IMR-90 (cell line): ENCODE measurements at regions not wholly inside any gene's neighbourhood (a gene's known extent, or its start where the extent isn't known, plus 50 kb on each side); places are given as distances from the start of the nearest gene placed in this dataset.

Source experiments
- ATAC-seq: fragments of 200-7000 bp; cut with Tn5 transposase; 2 replicates; pipeline ENCODE4 v1.9.1; 2020; ENCODE audit warnings: low read depth, mild to moderate bottlenecking, moderate library complexity
- BruUV-seq: library from RNA; stranded (reverse); fragments of 400-500 nt; replicated peaks from 2 replicates; lab custom pipeline; 2021; lab: Mats Ljungman, UMichigan
- CTCF ChIA-PET: fragments of 300-600 bp; formaldehyde crosslinking; extraction: SDS; loops from one replicate; lab custom pipeline; 2021; ENCODE audit warnings: antibody characterized with exemption; lab: Yijun Ruan, JAX
- POLR2A ChIA-PET: fragments of 300-600 bp; sonication (Branson Sonifier 250); formaldehyde crosslinking; loops from one replicate; lab custom pipeline; 2022; ENCODE audit warnings: antibody characterized with exemption; ENCODE audit not compliant: unreplicated experiment; lab: Charles Lee
- DNase-seq: peaks from one replicate; pipeline ENCODE4 v3.0.0; 2013
- H2AFZ ChIP-seq: replicated peaks from 2 replicates; pipeline ENCODE3; 2013; ENCODE audit warnings: low read length, mild to moderate bottlenecking; ENCODE audit not compliant: poor library complexity
- H2AK5ac ChIP-seq: 2 replicates; pipeline ENCODE4 v1.6.1; 2013; ENCODE audit warnings: low read depth, low read length, inconsistent platforms
- H2AK9ac ChIP-seq: replicated peaks from 2 replicates; pipeline ENCODE3; 2013; ENCODE audit warnings: mild to moderate bottlenecking, low read depth, low read length, moderate library complexity; ENCODE audit not compliant: poor library complexity
- H2BK120ac ChIP-seq: 2 replicates; pipeline ENCODE4 v1.6.1; 2013; ENCODE audit warnings: low read depth, low read length, inconsistent platforms
- H2BK15ac ChIP-seq: 3 replicates; pipeline ENCODE4 v1.6.1; 2013; ENCODE audit warnings: low read depth, low read length, inconsistent platforms
- H2BK20ac ChIP-seq: 2 replicates; pipeline ENCODE4 v1.6.1; 2013; ENCODE audit warnings: low read depth, mild to moderate bottlenecking, inconsistent platforms, low read length, moderate library complexity
- H2BK5ac ChIP-seq: 2 replicates; pipeline ENCODE4 v1.6.1; 2013; ENCODE audit warnings: mild to moderate bottlenecking, low read depth, low read length, inconsistent platforms; ENCODE audit not compliant: poor library complexity, severe bottlenecking
- H3K14ac ChIP-seq: replicated peaks from 2 replicates; pipeline ENCODE4 v1.6.1; 2013; ENCODE audit warnings: low read depth, low read length, inconsistent platforms
- H3K18ac ChIP-seq: 2 replicates; pipeline ENCODE4 v1.6.1; 2013; ENCODE audit warnings: low read depth, low read length, control low read depth
- H3K23ac ChIP-seq: 2 replicates; pipeline ENCODE4 v1.6.1; 2013; ENCODE audit warnings: low read depth, low read length, inconsistent platforms
- H3K27ac ChIP-seq: 2 replicates; pipeline ENCODE4 v1.5.1; 2013; ENCODE audit warnings: mild to moderate bottlenecking, control low read depth, low read length; ENCODE audit not compliant: insufficient read depth
- H3K27me3 ChIP-seq: 2 replicates; pipeline ENCODE4 v1.6.1; 2013; ENCODE audit warnings: low read length; ENCODE audit not compliant: control insufficient read depth, insufficient read depth
- H3K36me3 ChIP-seq: 2 replicates; pipeline ENCODE4 v1.6.1; 2013; ENCODE audit warnings: low read length, mixed read lengths; ENCODE audit not compliant: control insufficient read depth, insufficient read depth
- H3K4ac ChIP-seq: 2 replicates; pipeline ENCODE4 v1.6.1; 2013; ENCODE audit warnings: low read depth, low read length, inconsistent platforms
- H3K4me1 ChIP-seq: 2 replicates; pipeline ENCODE4 v1.6.1; 2013; ENCODE audit warnings: low read length, mixed read lengths; ENCODE audit not compliant: control insufficient read depth, insufficient read depth
- H3K4me2 ChIP-seq: 2 replicates; pipeline ENCODE4 v1.6.1; 2013; ENCODE audit warnings: low read depth, mild to moderate bottlenecking, control low read depth, low read length, moderate library complexity
- H3K4me3 ChIP-seq: 2 replicates; pipeline ENCODE4 v1.5.1; 2013; ENCODE audit warnings: low read depth, mild to moderate bottlenecking, control low read depth, low read length, moderate library complexity; ENCODE audit not compliant: insufficient read depth
- H3K56ac ChIP-seq: 2 replicates; pipeline ENCODE4 v1.6.1; 2013; ENCODE audit warnings: low read length, inconsistent platforms; ENCODE audit not compliant: insufficient read depth; ENCODE audit errors: extremely low read depth
- H3K79me1 ChIP-seq, 2 experiments: 2 replicates each; pipeline ENCODE4 v1.6.1; 2013; ENCODE audit warnings: low read length in 2 of 2, inconsistent platforms in 1 of 2, low read depth in 1 of 2
- H3K9ac ChIP-seq: 2 replicates; pipeline ENCODE4 v1.6.1; 2013; ENCODE audit warnings: low read depth, low read length, control low read depth
- H3K9me1 ChIP-seq: 2 replicates; pipeline ENCODE4 v1.6.1; 2013; ENCODE audit warnings: low read length, inconsistent platforms; ENCODE audit not compliant: insufficient read depth
- H3K9me3 ChIP-seq: 2 replicates; pipeline ENCODE4 v1.6.1; 2013; ENCODE audit warnings: low read length; ENCODE audit not compliant: control insufficient read depth, insufficient read depth
- H4K20me1 ChIP-seq: 2 replicates; pipeline ENCODE4 v1.6.1; 2013; ENCODE audit warnings: low read length, inconsistent platforms; ENCODE audit not compliant: insufficient read depth
- H4K5ac ChIP-seq: 2 replicates; pipeline ENCODE4 v1.6.1; 2013; ENCODE audit warnings: mild to moderate bottlenecking, low read depth, low read length, control low read depth
- H4K8ac ChIP-seq, 2 experiments: 2 replicates each; pipeline ENCODE4 v1.6.1; 2013; ENCODE audit warnings: low read depth in 2 of 2, low read length in 2 of 2, control low read depth in 1 of 2, inconsistent platforms in 1 of 2
- H4K91ac ChIP-seq: 2 replicates; pipeline ENCODE4 v1.6.1; 2013; ENCODE audit warnings: low read depth, low read length, inconsistent platforms; ENCODE audit not compliant: insufficient read depth
- BHLHE40 ChIP-seq: fragments of 150-350 bp; IDR thresholded peaks from 2 replicates; pipeline ENCODE4 v1.6.1; 2016; ENCODE audit warnings: mild to moderate bottlenecking, low read depth, low read length
- CHD1 ChIP-seq: IDR thresholded peaks from 2 replicates; pipeline ENCODE4 v1.6.1; 2012; ENCODE audit warnings: low read depth, low read length, improper control_type of control experiment
- CTCF ChIP-seq: conservative IDR thresholded peaks from 2 replicates; pipeline ENCODE4 v1.5.1; 2012; ENCODE audit warnings: mild to moderate bottlenecking, low read depth, low read length, improper control_type of control experiment
- FOS ChIP-seq: fragments of 150-350 bp; IDR thresholded peaks from 2 replicates; pipeline ENCODE4 v1.6.1; 2016; ENCODE audit warnings: low read depth, low read length
- MAFK ChIP-seq: IDR thresholded peaks from 2 replicates; pipeline ENCODE4 v1.6.1; 2012; ENCODE audit warnings: low read depth, low read length, improper control_type of control experiment
- MXI1 ChIP-seq: IDR thresholded peaks from 2 replicates; pipeline ENCODE4 v1.6.1; 2012; ENCODE audit warnings: low read depth, mild to moderate bottlenecking, low read length, moderate library complexity, borderline replicate concordance
- POLR2A ChIP-seq: IDR thresholded peaks from 2 replicates; pipeline ENCODE4 v1.6.1; 2012; ENCODE audit warnings: mild to moderate bottlenecking, low read depth, low read length
- RAD21 ChIP-seq: IDR thresholded peaks from 2 replicates; pipeline ENCODE4 v1.6.1; 2012; ENCODE audit warnings: low read length, improper control_type of control experiment
- RCOR1 ChIP-seq: IDR thresholded peaks from 2 replicates; pipeline ENCODE4 v1.6.1; 2012; ENCODE audit warnings: mild to moderate bottlenecking, low read length, improper control_type of control experiment; ENCODE audit not compliant: insufficient replicate concordance
- RFX5 ChIP-seq: IDR thresholded peaks from 2 replicates; pipeline ENCODE4 v1.8.0; 2012; ENCODE audit warnings: low read depth, mild to moderate bottlenecking, low read length, moderate library complexity
- SMC3 ChIP-seq: fragments of 150-350 bp; IDR thresholded peaks from 2 replicates; pipeline ENCODE4 v1.6.1; 2016; ENCODE audit warnings: low read depth, mild to moderate bottlenecking, antibody characterized with exemption, low read length, moderate library complexity
- WGBS, 2 experiments: methylation state at CpG; one replicate each; pipeline versions ENCODE4 v1.1.5 to v1.1.7; 2013; ENCODE audit warnings: missing lambda C conversion rate in 2 of 2; ENCODE audit not compliant: insufficient read length in 1 of 2; ENCODE audit errors: extremely low coverage in 2 of 2; 5-methylcytosine and 5-hydroxymethylcytosine counted together
- dilution Hi-C: fragments of 300-500 bp; cut with HindIII; formaldehyde crosslinking; loops from one replicate; pipeline ENCODE4 v1.14.3; 2018; ENCODE audit warnings: low sequenced_read_pairs; ENCODE audit not compliant: unreplicated experiment
- in situ Hi-C: fragments of 300-500 bp; cut with MboI; formaldehyde crosslinking; loops from 3 replicates; pipeline ENCODE4 v1.14.3; 2019; ENCODE audit warnings: low sequenced_read_pairs, inconsistent platforms, mixed read lengths
- intact Hi-C: fragments of 100-400 bp; cut with micrococcal nuclease; formaldehyde crosslinking; loops from 2 replicates; pipeline ENCODE4 v1.10.0; 2022

GRCh38 chr9:90188656-90189055 lies 454.0 kb downstream of the DIRAS2 start:
- in situ Hi-C loops, result no loop called here
- H3K4me1 ChIP-seq, result no peaks in the 10 kb centered on the region
- no peak overlapping the region for H3K23ac ChIP-seq
- H3K9me3 ChIP-seq, result no peaks in the 10 kb centered on the region
- no peaks in the 10 kb centered on the region for H4K20me1 ChIP-seq
- dilution Hi-C loops, result no loop called here
- intact Hi-C loops, result no loop called here
- no peaks in the 10 kb centered on the region for H3K79me1 ChIP-seq
- no TSS peak for BruUV-seq
- H4K91ac ChIP-seq, result no peak overlapping the region
- H4K8ac ChIP-seq, result no peak overlapping the region
- ChIA-PET POLR2A (no interaction called here), CTCF (no interaction called here)
- no peak for ATAC-seq
- no peaks in the 10 kb centered on the region for H3K9me1 ChIP-seq
- no peak overlapping the region for H2AK9ac ChIP-seq
- no peak overlapping the region for H3K18ac ChIP-seq
- H3K9ac ChIP-seq, result no peak overlapping the region
- no peak for TF ChIP-seq MXI1
- no peak for TF ChIP-seq BHLHE40
- no peak for TF ChIP-seq MAFK
- TF ChIP-seq CHD1, result no peak
- TF ChIP-seq FOS, result no peak
- TF ChIP-seq SMC3, result no peak
- TF ChIP-seq RCOR1, result no peak
- TF ChIP-seq CTCF, result no peak
- no peak for TF ChIP-seq RFX5
- no peak for TF ChIP-seq RAD21
- TF ChIP-seq POLR2A, result no peak
- H2BK15ac ChIP-seq, result no peak overlapping the region
- H4K5ac ChIP-seq, result no peak overlapping the region
- no peak overlapping the region for H3K4ac ChIP-seq
- H3K4me2 ChIP-seq, result no peak overlapping the region
- H3K14ac ChIP-seq, result no peak overlapping the region
- no peak overlapping the region for H3K56ac ChIP-seq
- no peak overlapping the region for H3K27ac ChIP-seq
- H2AFZ ChIP-seq, result no peak overlapping the region
- DNase-seq, result no peak
- H3K4me3 ChIP-seq, result no peak overlapping the region
- H2BK20ac ChIP-seq, result no peak overlapping the region
- no peak overlapping the region for H2BK120ac ChIP-seq
- H3K36me3 ChIP-seq, result no peaks in the 10 kb centered on the region
- no peak overlapping the region for H2BK5ac ChIP-seq
- no peaks in the 10 kb centered on the region for H3K27me3 ChIP-seq
- WGBS, 2 experiments, result no CpG with 5 or more reads among the region's 2 CpGs
- no peak overlapping the region for H2AK5ac ChIP-seq
